Stimulated activated naive CD8-positive, alpha-beta T cell treated with anti-CD3 and anti-CD28 coated beads, Interleukin-15, Interleukin-2, amounts not matched to agents 100 ng/mL and 50 ng/mL, for 24 hours (primary cell): ENCODE measurements at regions not wholly inside any gene's neighbourhood (a gene's known extent, or its start where the extent isn't known, plus 50 kb on each side); places are given as distances from the start of the nearest gene placed in this dataset.

Source experiments
- H3K27ac Mint-ChIP-seq: one replicate; pipeline ENCODE4 v1.8.0; 2021; ENCODE audit warnings: mild to moderate bottlenecking, mixed read lengths
- H3K27me3 Mint-ChIP-seq: one replicate; pipeline ENCODE4 v1.8.0; 2021; ENCODE audit warnings: mixed read lengths
- H3K36me3 Mint-ChIP-seq: one replicate; pipeline ENCODE4 v1.8.0; 2021; ENCODE audit warnings: low read depth, mixed read lengths
- H3K4me1 Mint-ChIP-seq: one replicate; pipeline ENCODE4 v1.8.0; 2021; ENCODE audit warnings: low read depth, mixed read lengths
- H3K4me3 Mint-ChIP-seq: one replicate; pipeline ENCODE4 v1.8.0; 2021; ENCODE audit warnings: mild to moderate bottlenecking, mixed read lengths
- H3K9me3 Mint-ChIP-seq: one replicate; pipeline ENCODE4 v1.8.0; 2021; ENCODE audit warnings: mixed read lengths

GRCh38 chr21:38956856-38957571, 151.3 kb downstream of the ETS2 start:
- H3K27me3 Mint-ChIP-seq, result peaks cover 9% of the 10 kb centered on the region
- H3K36me3 Mint-ChIP-seq, result no peaks in the 10 kb centered on the region
- no peak overlapping the region for H3K27ac Mint-ChIP-seq
- peaks cover 21% of the 10 kb centered on the region for H3K4me1 Mint-ChIP-seq
- H3K9me3 Mint-ChIP-seq, result peaks cover 4% of the 10 kb centered on the region
- no peak overlapping the region for H3K4me3 Mint-ChIP-seq

- Mint-ChIP-seq H3K27ac (no peak overlapping the region), H3K9me3 (no peaks in the 10 kb centered on the region), H3K4me3 (no peak overlapping the region), H3K36me3 (no peaks in the 10 kb centered on the region), H3K27me3 (peaks cover 13% of the 10 kb centered on the region), H3K4me1 (peaks cover 21% of the 10 kb centered on the region)
Measured at GRCh38 chr21:38956521-38956855, 150.8 kb downstream of the ETS2 start.

- no peak overlapping the region for H3K27ac Mint-ChIP-seq
- H3K9me3 Mint-ChIP-seq, result no peaks in the 10 kb centered on the region
- no peak overlapping the region for H3K4me3 Mint-ChIP-seq
- H3K27me3 Mint-ChIP-seq, result peaks cover 13% of the 10 kb centered on the region
- H3K4me1 Mint-ChIP-seq, result peaks cover 21% of the 10 kb centered on the region
- H3K36me3 Mint-ChIP-seq, result no peaks in the 10 kb centered on the region
Measured at GRCh38 chr21:38956007-38956406, 150.3 kb downstream of the ETS2 start.

GRCh38 chr21:38955495-38955894, 149.8 kb downstream of the ETS2 start:
- Mint-ChIP-seq H3K27me3 (peaks cover 13% of the 10 kb centered on the region), H3K4me3 (no peak overlapping the region), H3K36me3 (no peaks in the 10 kb centered on the region), H3K4me1 (peaks cover 21% of the 10 kb centered on the region), H3K9me3 (peaks cover under 1% of the 10 kb centered on the region), H3K27ac (no peak overlapping the region)

GRCh38 chr21:38954588-38955004, 148.9 kb downstream of the ETS2 start:
- peaks cover 13% of the 10 kb centered on the region for H3K27me3 Mint-ChIP-seq
- peaks cover 20% of the 10 kb centered on the region for H3K4me1 Mint-ChIP-seq
- H3K36me3 Mint-ChIP-seq, result no peaks in the 10 kb centered on the region
- H3K27ac Mint-ChIP-seq, result no peak overlapping the region
- H3K9me3 Mint-ChIP-seq, result peaks cover 6% of the 10 kb centered on the region
- no peak overlapping the region for H3K4me3 Mint-ChIP-seq

- Mint-ChIP-seq H3K36me3 (no peaks in the 10 kb centered on the region), H3K27me3 (peaks cover 13% of the 10 kb centered on the region), H3K27ac (no peak overlapping the region), H3K4me1 (peaks cover 11% of the 10 kb centered on the region), H3K9me3 (peaks cover 9% of the 10 kb centered on the region), H3K4me3 (no peak overlapping the region)
Measured at GRCh38 chr21:38953516-38953915, 147.8 kb downstream of the ETS2 start.

- Mint-ChIP-seq H3K36me3 (no peaks in the 10 kb centered on the region), H3K4me3 (no peak overlapping the region), H3K4me1 (peaks cover 9% of the 10 kb centered on the region), H3K27me3 (peaks cover 12% of the 10 kb centered on the region), H3K27ac (no peak overlapping the region), H3K9me3 (peaks cover 9% of the 10 kb centered on the region)
Measured at GRCh38 chr21:38952890-38953289, 147.2 kb downstream of the ETS2 start.

- Mint-ChIP-seq H3K27me3 (peaks cover 4% of the 10 kb centered on the region), H3K4me3 (no peak overlapping the region), H3K9me3 (peaks cover 9% of the 10 kb centered on the region), H3K36me3 (no peaks in the 10 kb centered on the region), H3K27ac (no peak overlapping the region), H3K4me1 (no peaks in the 10 kb centered on the region)
Measured at GRCh38 chr21:38951095-38951730, 145.5 kb downstream of the ETS2 start.

- H3K4me1 Mint-ChIP-seq, result no peaks in the 10 kb centered on the region
Measured at GRCh38 chr21:38950435-38951094, 144.8 kb downstream of the ETS2 start.

GRCh38 chr21:38949070-38949380, 143.3 kb downstream of the ETS2 start:
- no peak overlapping the region for H3K27ac Mint-ChIP-seq
- peaks cover 9% of the 10 kb centered on the region for H3K9me3 Mint-ChIP-seq
- no peaks in the 10 kb centered on the region for H3K4me1 Mint-ChIP-seq
- H3K4me3 Mint-ChIP-seq, result no peak overlapping the region
- peaks cover 4% of the 10 kb centered on the region for H3K27me3 Mint-ChIP-seq
- no peaks in the 10 kb centered on the region for H3K36me3 Mint-ChIP-seq

More at GRCh38 chr21:38950435-38951094, 144.8 kb downstream of the ETS2 start:
- Mint-ChIP-seq H3K27me3 (peaks cover 4% of the 10 kb centered on the region), H3K9me3 (peaks cover 9% of the 10 kb centered on the region), H3K36me3 (no peaks in the 10 kb centered on the region), H3K27ac (no peak overlapping the region), H3K4me3 (no peak overlapping the region)

- no peak overlapping the region for H3K27ac Mint-ChIP-seq
- H3K9me3 Mint-ChIP-seq, result peaks cover 9% of the 10 kb centered on the region
- H3K36me3 Mint-ChIP-seq, result no peaks in the 10 kb centered on the region
- H3K27me3 Mint-ChIP-seq, result peaks cover 4% of the 10 kb centered on the region
- no peaks in the 10 kb centered on the region for H3K4me1 Mint-ChIP-seq
- no peak overlapping the region for H3K4me3 Mint-ChIP-seq
Measured at GRCh38 chr21:38948377-38949069, 142.8 kb downstream of the ETS2 start.

- no peaks in the 10 kb centered on the region for H3K27me3 Mint-ChIP-seq
- H3K36me3 Mint-ChIP-seq, result no peaks in the 10 kb centered on the region
- no peaks in the 10 kb centered on the region for H3K4me1 Mint-ChIP-seq
- H3K27ac Mint-ChIP-seq, result no peak overlapping the region
- H3K9me3 Mint-ChIP-seq, result peaks cover 9% of the 10 kb centered on the region
- H3K4me3 Mint-ChIP-seq, result no peak overlapping the region
Measured at GRCh38 chr21:38945545-38946245, 140.0 kb downstream of the ETS2 start.

GRCh38 chr21:38944903-38945302, 139.2 kb downstream of the ETS2 start:
- Mint-ChIP-seq H3K36me3 (no peaks in the 10 kb centered on the region), H3K4me3 (no peak overlapping the region), H3K4me1 (no peaks in the 10 kb centered on the region), H3K27ac (no peak overlapping the region), H3K27me3 (no peaks in the 10 kb centered on the region), H3K9me3 (peaks cover 4% of the 10 kb centered on the region)

GRCh38 chr21:38944402-38944801, 138.7 kb downstream of the ETS2 start:
- H3K4me3 Mint-ChIP-seq, result no peak overlapping the region
- H3K27me3 Mint-ChIP-seq, result no peaks in the 10 kb centered on the region
- H3K4me1 Mint-ChIP-seq, result no peaks in the 10 kb centered on the region
- no peak overlapping the region for H3K27ac Mint-ChIP-seq
- H3K9me3 Mint-ChIP-seq, result peaks cover 1% of the 10 kb centered on the region
- no peaks in the 10 kb centered on the region for H3K36me3 Mint-ChIP-seq
